SK-N-SH (cell line): ENCODE measurements at regions not wholly inside any gene's neighbourhood (a gene's known extent, or its start where the extent isn't known, plus 50 kb on each side); places are given as distances from the start of the nearest gene placed in this dataset.

Source experiments
- CTCF ChIA-PET: fragments of 300-600, 350-600 bp; formaldehyde crosslinking; extraction: SDS; loops from one replicate; lab custom pipeline; 2021; lab: Yijun Ruan, JAX
- POLR2A ChIA-PET: fragments of 350-600 bp; sonication (Branson Sonifier 250); formaldehyde crosslinking; extraction: SDS; loops from one replicate; lab custom pipeline; 2020; ENCODE audit warnings: antibody characterized with exemption, inconsistent platforms; lab: Yijun Ruan, JAX
- DNase-seq: peaks from one replicate; pipeline ENCODE4 v3.0.0; 2012
- H2AFZ ChIP-seq: fragments of 200-600 bp; sonication (generic); 2 replicates; pipeline ENCODE4 v1.8.1; 2016; ENCODE audit warnings: antibody characterized with exemption, mild to moderate bottlenecking, low read depth
- H3F3A ChIP-seq: fragments of 200-600 bp; sonication (generic); replicated peaks from 2 replicates; pipeline ENCODE3; 2016; ENCODE audit warnings: antibody characterized with exemption, mild to moderate bottlenecking; ENCODE audit not compliant: insufficient read depth
- H3K27ac ChIP-seq, 2 experiments: fragments of 200-500 bp in 1 of 2; fragments of 200-600 bp in 1 of 2; sonication (Bioruptor generic) in 1 of 2; sonication (generic), shearing (Covaris generic) in 1 of 2; 2 replicates each; pipeline versions ENCODE4 v1.5.1 to v1.6.1; 2014 to 2016; ENCODE audit warnings: low read depth in 2 of 2, inconsistent platforms in 1 of 2, low read length in 1 of 2, mild to moderate bottlenecking in 1 of 2, mixed read lengths in 1 of 2
- H3K27me3 ChIP-seq: fragments of 200-600 bp; sonication (generic), shearing (Covaris generic); 2 replicates; pipeline ENCODE4 v1.6.1; 2016; ENCODE audit warnings: mixed run types; ENCODE audit not compliant: insufficient read depth
- H3K36me3 ChIP-seq, 2 experiments: fragments of 200-500 bp in 1 of 2; fragments of 200-600 bp in 1 of 2; sonication (Bioruptor generic) in 1 of 2; sonication (generic) in 1 of 2; replicated peaks in 1 of 2; 2 replicates each; pipeline versions ENCODE3 to v1.5.1; 2014 to 2016; ENCODE audit warnings: low read length in 1 of 2, mild to moderate bottlenecking in 1 of 2; ENCODE audit not compliant: insufficient read depth in 2 of 2, control insufficient read depth in 1 of 2
- H3K4me1 ChIP-seq, 2 experiments: fragments of 200-500 bp in 1 of 2; fragments of 200-600 bp in 1 of 2; sonication (Bioruptor generic) in 1 of 2; sonication (generic), shearing (Covaris generic) in 1 of 2; 2 replicates each; pipeline versions ENCODE4 v1.5.1 to v1.6.1; 2014 to 2016; ENCODE audit warnings: low read depth in 1 of 2, low read length in 1 of 2, mixed run types in 1 of 2; ENCODE audit not compliant: insufficient read depth in 2 of 2, control insufficient read depth in 1 of 2
- H3K4me2 ChIP-seq: fragments of 200-600 bp; sonication (generic), shearing (Covaris generic); 2 replicates; pipeline ENCODE4 v1.6.1; 2017; ENCODE audit warnings: mixed run types
- H3K4me3 ChIP-seq, 2 experiments: fragments of 200-500 bp in 1 of 2; fragments of 200-600 bp in 1 of 2; sonication (Bioruptor generic) in 1 of 2; sonication (generic), shearing (Covaris generic) in 1 of 2; 2 replicates each; pipeline versions ENCODE4 v1.5.1 to v1.8.1; 2014 to 2016; ENCODE audit warnings: low read depth in 2 of 2, inconsistent platforms in 1 of 2, low read length in 1 of 2, mild to moderate bottlenecking in 1 of 2, mixed read lengths in 1 of 2, moderate library complexity in 1 of 2
- H3K79me2 ChIP-seq: fragments of 200-600 bp; sonication (generic); 2 replicates; pipeline ENCODE4 v1.8.1; 2017; ENCODE audit warnings: mild to moderate bottlenecking; ENCODE audit not compliant: insufficient read depth
- H3K9ac ChIP-seq: fragments of 200-600 bp; sonication (generic); 2 replicates; pipeline ENCODE4 v1.6.1; 2017; ENCODE audit warnings: mixed run types
- H3K9me2 ChIP-seq: fragments of 200-600 bp; sonication (generic); 2 replicates; pipeline ENCODE4 v1.6.1; 2017; ENCODE audit warnings: mixed run types
- H3K9me3 ChIP-seq: fragments of 200-600 bp; sonication (generic); 2 replicates; pipeline ENCODE4 v1.6.1; 2017; ENCODE audit warnings: mixed run types, mild to moderate bottlenecking, moderate library complexity
- H4K20me1 ChIP-seq: fragments of 200-600 bp; sonication (generic); 2 replicates; pipeline ENCODE4 v1.6.1; 2017; ENCODE audit warnings: mild to moderate bottlenecking, mixed run types; ENCODE audit not compliant: insufficient read depth
- CHD2 ChIP-seq: fragments of 150-350 bp; IDR thresholded peaks from 2 replicates; pipeline ENCODE4 v1.6.1; 2018; ENCODE audit warnings: low read length; ENCODE audit not compliant: partially characterized antibody
- FOXM1 ChIP-seq: IDR thresholded peaks from 2 replicates; pipeline ENCODE4 v1.4.0; 2012; ENCODE audit warnings: low read depth, mild to moderate bottlenecking
- GABPA ChIP-seq: IDR thresholded peaks from 2 replicates; pipeline ENCODE4 v1.4.0; 2012; ENCODE audit warnings: low read depth, mild to moderate bottlenecking
- GATA2 ChIP-seq: sonication (generic); formaldehyde crosslinking; IDR thresholded peaks from 2 replicates; pipeline ENCODE4 v1.5.0; 2020; ENCODE audit warnings: mild to moderate bottlenecking, missing genetic modification reagents
- MAX ChIP-seq: IDR thresholded peaks from 2 replicates; pipeline ENCODE4 v1.4.0; 2012; ENCODE audit warnings: low read depth
- NFIC ChIP-seq: IDR thresholded peaks from 2 replicates; pipeline ENCODE4 v1.4.0; 2012; ENCODE audit warnings: borderline replicate concordance
- POLR2AphosphoS5 ChIP-seq: IDR thresholded peaks from 2 replicates; pipeline ENCODE4 v1.6.1; 2012; ENCODE audit warnings: low read depth, low read length
- RAD21 ChIP-seq: IDR thresholded peaks from 2 replicates; pipeline ENCODE4 v1.6.1; 2012; ENCODE audit warnings: mild to moderate bottlenecking, low read length
- RXRA ChIP-seq: IDR thresholded peaks from 2 replicates; pipeline ENCODE4 v1.4.0; 2012; ENCODE audit warnings: low read depth, mild to moderate bottlenecking, borderline replicate concordance
- TAF1 ChIP-seq: IDR thresholded peaks from 2 replicates; pipeline ENCODE4 v1.6.1; 2012; ENCODE audit warnings: low read depth, mild to moderate bottlenecking, low read length, moderate library complexity, borderline replicate concordance
- TCF12 ChIP-seq: IDR thresholded peaks from 2 replicates; pipeline ENCODE4 v1.4.0; 2012
- USF2 ChIP-seq: fragments of 150-350 bp; IDR thresholded peaks from 2 replicates; pipeline ENCODE4 v1.6.1; 2017; ENCODE audit warnings: antibody characterized with exemption, low read length, low read depth, borderline replicate concordance
- YY1 ChIP-seq: IDR thresholded peaks from 2 replicates; pipeline ENCODE4 v1.4.0; 2012; ENCODE audit warnings: low read depth, mild to moderate bottlenecking
- WGBS: methylation state at CpG from one replicate; pipeline ENCODE4 v1.1.6; 2017; ENCODE audit warnings: low lambda C conversion rate; 5-methylcytosine and 5-hydroxymethylcytosine counted together
- TF ChIP-seq, protein P1 (sequence below): IDR thresholded peaks from 2 replicates; pipeline ENCODE4 v1.4.0; 2012; ENCODE audit warnings: low read depth, borderline replicate concordance
- TF ChIP-seq, protein P2 (sequence below): IDR thresholded peaks from 2 replicates; pipeline ENCODE4 v1.6.1; 2012; ENCODE audit warnings: mild to moderate bottlenecking, low read depth, low read length, moderate library complexity
- TF ChIP-seq, protein P3 (sequence below): IDR thresholded peaks from 2 replicates; pipeline ENCODE4; 2012

- ChIA-PET CTCF (interaction anchor here (2.7 to 3.9 kb wide), 2 partner anchors 370 to 409 kb away, joined by 13 to 20 read pairs; no protein-coding TSS in a partner anchor), POLR2A (interaction anchor here (0.6 kb wide), 1 partner anchor 222 kb away, joined by 3 read pairs; no protein-coding TSS in a partner anchor)
- TF ChIP-seq GATA2 (CRISPR knock-in tag) (no peak), TCF12 (no peak), NFIC (no peak), POLR2AphosphoS5 (no peak), USF2 (no peak), YY1 (no peak), RXRA (no peak), GABPA (no peak), MAX (no peak), CHD2 (no peak), RAD21 (no peak)
- TF ChIP-seq, protein P1, sequence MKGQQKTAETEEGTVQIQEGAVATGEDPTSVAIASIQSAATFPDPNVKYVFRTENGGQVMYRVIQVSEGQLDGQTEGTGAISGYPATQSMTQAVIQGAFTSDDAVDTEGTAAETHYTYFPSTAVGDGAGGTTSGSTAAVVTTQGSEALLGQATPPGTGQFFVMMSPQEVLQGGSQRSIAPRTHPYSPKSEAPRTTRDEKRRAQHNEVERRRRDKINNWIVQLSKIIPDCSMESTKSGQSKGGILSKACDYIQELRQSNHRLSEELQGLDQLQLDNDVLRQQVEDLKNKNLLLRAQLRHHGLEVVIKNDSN: no peak
- TF ChIP-seq, protein P2, sequence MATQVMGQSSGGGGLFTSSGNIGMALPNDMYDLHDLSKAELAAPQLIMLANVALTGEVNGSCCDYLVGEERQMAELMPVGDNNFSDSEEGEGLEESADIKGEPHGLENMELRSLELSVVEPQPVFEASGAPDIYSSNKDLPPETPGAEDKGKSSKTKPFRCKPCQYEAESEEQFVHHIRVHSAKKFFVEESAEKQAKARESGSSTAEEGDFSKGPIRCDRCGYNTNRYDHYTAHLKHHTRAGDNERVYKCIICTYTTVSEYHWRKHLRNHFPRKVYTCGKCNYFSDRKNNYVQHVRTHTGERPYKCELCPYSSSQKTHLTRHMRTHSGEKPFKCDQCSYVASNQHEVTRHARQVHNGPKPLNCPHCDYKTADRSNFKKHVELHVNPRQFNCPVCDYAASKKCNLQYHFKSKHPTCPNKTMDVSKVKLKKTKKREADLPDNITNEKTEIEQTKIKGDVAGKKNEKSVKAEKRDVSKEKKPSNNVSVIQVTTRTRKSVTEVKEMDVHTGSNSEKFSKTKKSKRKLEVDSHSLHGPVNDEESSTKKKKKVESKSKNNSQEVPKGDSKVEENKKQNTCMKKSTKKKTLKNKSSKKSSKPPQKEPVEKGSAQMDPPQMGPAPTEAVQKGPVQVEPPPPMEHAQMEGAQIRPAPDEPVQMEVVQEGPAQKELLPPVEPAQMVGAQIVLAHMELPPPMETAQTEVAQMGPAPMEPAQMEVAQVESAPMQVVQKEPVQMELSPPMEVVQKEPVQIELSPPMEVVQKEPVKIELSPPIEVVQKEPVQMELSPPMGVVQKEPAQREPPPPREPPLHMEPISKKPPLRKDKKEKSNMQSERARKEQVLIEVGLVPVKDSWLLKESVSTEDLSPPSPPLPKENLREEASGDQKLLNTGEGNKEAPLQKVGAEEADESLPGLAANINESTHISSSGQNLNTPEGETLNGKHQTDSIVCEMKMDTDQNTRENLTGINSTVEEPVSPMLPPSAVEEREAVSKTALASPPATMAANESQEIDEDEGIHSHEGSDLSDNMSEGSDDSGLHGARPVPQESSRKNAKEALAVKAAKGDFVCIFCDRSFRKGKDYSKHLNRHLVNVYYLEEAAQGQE: no peak
- Histone ChIP-seq H3K27ac (no peak overlapping the region), H3K4me2 (no peak overlapping the region), H3K9ac (no peak overlapping the region), H3K9me2 (no peaks in the 10 kb centered on the region), H3K36me3 (no peaks in the 10 kb centered on the region), H3K27me3 (no peaks in the 10 kb centered on the region), H3F3A (no peaks in the 10 kb centered on the region), H3K79me2 (no peaks in the 10 kb centered on the region), H3K9me3 (no peaks in the 10 kb centered on the region), H3K4me1 (no peaks in the 10 kb centered on the region), H2AFZ (no peak overlapping the region), H3K4me3 (no peak overlapping the region), H4K20me1 (no peaks in the 10 kb centered on the region)
- DNase-seq: no peak
- WGBS: 90% methylated on average over 5 of the region's 7 CpGs
These were observed 68.5 kb upstream of the GTF3A start for GRCh38 chr13:27355894-27356293.

DNA sequence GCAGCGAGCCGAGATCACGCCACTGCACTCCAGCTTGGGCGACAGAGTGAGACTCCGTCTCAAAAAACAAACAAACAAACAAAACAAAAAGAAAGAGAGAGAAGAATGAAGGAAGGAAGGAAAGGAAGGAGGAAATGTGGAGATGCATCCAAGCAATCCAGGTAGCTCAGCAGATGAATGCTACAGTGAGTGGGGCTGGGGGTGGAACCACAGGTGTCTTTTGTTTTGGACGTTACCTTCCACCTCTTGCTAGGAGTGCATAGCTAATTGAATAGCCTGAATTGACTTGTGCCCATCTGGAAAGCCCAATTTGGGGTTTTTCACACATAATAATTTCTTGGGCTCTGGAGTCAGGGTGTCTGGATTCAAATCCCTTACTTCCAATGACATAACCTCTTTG, 66.0 kb upstream of the GTF3A start:
- no peak for DNase-seq
- TF ChIP-seq, protein P2: no peak
- TF ChIP-seq CHD2: no peak
- no peak for TF ChIP-seq TAF1
- no peak for TF ChIP-seq NFIC
- TF ChIP-seq, protein P3, sequence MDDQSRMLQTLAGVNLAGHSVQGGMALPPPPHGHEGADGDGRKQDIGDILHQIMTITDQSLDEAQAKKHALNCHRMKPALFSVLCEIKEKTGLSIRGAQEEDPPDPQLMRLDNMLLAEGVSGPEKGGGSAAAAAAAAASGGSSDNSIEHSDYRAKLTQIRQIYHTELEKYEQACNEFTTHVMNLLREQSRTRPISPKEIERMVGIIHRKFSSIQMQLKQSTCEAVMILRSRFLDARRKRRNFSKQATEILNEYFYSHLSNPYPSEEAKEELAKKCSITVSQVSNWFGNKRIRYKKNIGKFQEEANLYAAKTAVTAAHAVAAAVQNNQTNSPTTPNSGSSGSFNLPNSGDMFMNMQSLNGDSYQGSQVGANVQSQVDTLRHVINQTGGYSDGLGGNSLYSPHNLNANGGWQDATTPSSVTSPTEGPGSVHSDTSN: no peak
- no peak for TF ChIP-seq YY1
- TF ChIP-seq FOXM1: no peak
- Histone ChIP-seq H3K27me3 (no peaks in the 10 kb centered on the region; the same call in 1 of the 2 replicates), H3K4me1 (peaks cover 0 to 5% of the 10 kb centered on the region in 2 experiments; a peak in 1 of 4 replicates), H3K4me2 (no peak overlapping the region), H3K9me3 (no peaks in the 10 kb centered on the region), H3K9ac (no peak overlapping the region), H3K4me3 (no peak overlapping the region), H3K9me2 (no peaks in the 10 kb centered on the region), H4K20me1 (no peaks in the 10 kb centered on the region), H3K27ac (no peak overlapping the region), H2AFZ (no peak overlapping the region), H3K79me2 (no peaks in the 10 kb centered on the region), H3K36me3 (no peaks in the 10 kb centered on the region), H3F3A (no peaks in the 10 kb centered on the region)
- POLR2A ChIA-PET: no interaction called here
- CTCF ChIA-PET: interaction anchor here (0.5 to 12.0 kb wide), 35 partner anchors 9 to 762 kb away, joined by 3 to 273 read pairs (median 4); partner anchors contain the start of gene RASL11A
- WGBS: 76% methylated on average over 6 of the region's 6 CpGs
